Activated CD8-positive, alpha-beta T cell treated with anti-CD3 and anti-CD28 coated beads for 36 hours (primary cell): ENCODE measurements at regions not wholly inside any gene's neighbourhood (a gene's known extent, or its start where the extent isn't known, plus 50 kb on each side); places are given as distances from the start of the nearest gene placed in this dataset.

Experiments
- ATAC-seq: fragments of 200-7000 bp; cut with Tn5 transposase; one replicate; pipeline ENCODE4 v1.10.0; 2021; ENCODE audit warnings: mild to moderate bottlenecking, moderate library complexity
- CTCF ChIA-PET: fragments of 350-600 bp; sonication (Branson Sonifier 250); formaldehyde crosslinking; loops from one replicate; lab custom pipeline; 2021; ENCODE audit warnings: antibody characterized with exemption; lab: Charles Lee
- POLR2A ChIA-PET: fragments of 350-600 bp; sonication (Branson Sonifier 250); formaldehyde crosslinking; loops from one replicate; lab custom pipeline; 2021; ENCODE audit warnings: antibody characterized with exemption; lab: Charles Lee
- DNase-seq: peaks from one replicate; pipeline ENCODE4 v3.0.0-alpha.2; 2020
- H3K27ac Mint-ChIP-seq: one replicate; pipeline ENCODE4 v1.8.0; 2021; ENCODE audit warnings: mild to moderate bottlenecking, mixed read lengths
- H3K27me3 Mint-ChIP-seq: one replicate; pipeline ENCODE4 v1.8.0; 2021; ENCODE audit warnings: mixed read lengths
- H3K36me3 Mint-ChIP-seq: one replicate; pipeline ENCODE4 v1.8.0; 2021; ENCODE audit warnings: low read depth, mixed read lengths
- H3K4me1 Mint-ChIP-seq: one replicate; pipeline ENCODE4 v1.8.0; 2021; ENCODE audit warnings: low read depth, mixed read lengths
- H3K4me3 Mint-ChIP-seq: one replicate; pipeline ENCODE4 v1.8.0; 2021; ENCODE audit warnings: mild to moderate bottlenecking, moderate library complexity, mixed read lengths
- H3K9me3 Mint-ChIP-seq: one replicate; pipeline ENCODE4 v1.8.0; 2021; ENCODE audit warnings: mixed read lengths
- intact Hi-C: fragments of 100-400 bp; cut with micrococcal nuclease; formaldehyde crosslinking; loops from one replicate; pipeline ENCODE4 v1.10.0; 2022
- TF ChIP-seq, protein P1 (sequence below): fragments of 200-600 bp; IDR thresholded peaks from one replicate; pipeline ENCODE4 v1.8.0; 2022; ENCODE audit warnings: antibody characterized with exemption, mild to moderate bottlenecking

DNA sequence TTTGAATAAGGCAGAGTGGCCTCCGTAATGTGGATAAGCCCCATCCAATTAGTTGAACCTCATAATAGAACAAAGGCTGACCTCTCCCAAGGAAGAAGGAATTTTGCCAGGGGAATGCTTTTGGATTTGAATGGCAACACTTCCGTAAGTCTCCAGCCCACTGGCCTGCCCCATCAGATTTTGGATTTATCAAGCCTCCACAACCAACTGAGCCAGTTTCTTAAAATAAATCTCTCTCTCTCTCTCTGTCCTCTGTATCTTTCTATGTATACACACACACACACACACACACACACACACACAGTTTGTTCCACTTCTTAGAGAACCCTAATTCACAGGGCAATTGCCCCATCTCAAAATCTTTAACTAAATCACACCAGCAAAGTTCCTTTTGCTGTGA is 100.9 kb upstream of the CAV2 start:
- ATAC-seq (no peak), DNase-seq (no peak)
- no peak overlapping the region for H3K27ac Mint-ChIP-seq
- H3K4me1 Mint-ChIP-seq, result no peaks in the 10 kb centered on the region
- no peak overlapping the region for H3K4me3 Mint-ChIP-seq
- intact Hi-C loops, result no loop called here
- CTCF ChIA-PET, result no interaction called here
- H3K27me3 Mint-ChIP-seq, result peaks cover 14% of the 10 kb centered on the region
- TF ChIP-seq, protein P1, sequence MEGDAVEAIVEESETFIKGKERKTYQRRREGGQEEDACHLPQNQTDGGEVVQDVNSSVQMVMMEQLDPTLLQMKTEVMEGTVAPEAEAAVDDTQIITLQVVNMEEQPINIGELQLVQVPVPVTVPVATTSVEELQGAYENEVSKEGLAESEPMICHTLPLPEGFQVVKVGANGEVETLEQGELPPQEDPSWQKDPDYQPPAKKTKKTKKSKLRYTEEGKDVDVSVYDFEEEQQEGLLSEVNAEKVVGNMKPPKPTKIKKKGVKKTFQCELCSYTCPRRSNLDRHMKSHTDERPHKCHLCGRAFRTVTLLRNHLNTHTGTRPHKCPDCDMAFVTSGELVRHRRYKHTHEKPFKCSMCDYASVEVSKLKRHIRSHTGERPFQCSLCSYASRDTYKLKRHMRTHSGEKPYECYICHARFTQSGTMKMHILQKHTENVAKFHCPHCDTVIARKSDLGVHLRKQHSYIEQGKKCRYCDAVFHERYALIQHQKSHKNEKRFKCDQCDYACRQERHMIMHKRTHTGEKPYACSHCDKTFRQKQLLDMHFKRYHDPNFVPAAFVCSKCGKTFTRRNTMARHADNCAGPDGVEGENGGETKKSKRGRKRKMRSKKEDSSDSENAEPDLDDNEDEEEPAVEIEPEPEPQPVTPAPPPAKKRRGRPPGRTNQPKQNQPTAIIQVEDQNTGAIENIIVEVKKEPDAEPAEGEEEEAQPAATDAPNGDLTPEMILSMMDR, result no peak
- POLR2A ChIA-PET, result no interaction called here
- H3K9me3 Mint-ChIP-seq, result peaks cover 3% of the 10 kb centered on the region
- no peaks in the 10 kb centered on the region for H3K36me3 Mint-ChIP-seq

DNA sequence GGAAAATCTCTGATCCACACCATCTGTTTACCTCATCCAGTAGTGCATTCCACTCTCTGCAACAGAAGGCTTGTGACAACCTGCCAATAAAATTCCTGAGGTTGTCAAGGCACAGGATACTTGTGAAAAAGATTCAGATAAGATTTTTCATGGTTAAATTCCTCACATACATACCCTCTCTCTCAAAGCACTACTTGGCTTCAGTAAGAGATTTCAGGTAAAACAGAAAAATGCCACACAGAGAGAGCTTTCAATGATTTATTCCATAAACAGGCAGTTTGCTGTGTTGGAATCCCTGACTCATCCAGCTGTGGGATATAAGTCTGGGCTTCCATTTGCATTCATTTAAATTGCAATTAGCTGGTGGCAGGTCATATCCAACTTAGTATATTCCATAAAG is 99.7 kb upstream of the CAV2 start:
- H3K4me3 Mint-ChIP-seq, result no peak overlapping the region
- no peak for ATAC-seq
- H3K36me3 Mint-ChIP-seq, result no peaks in the 10 kb centered on the region
- no peak overlapping the region for H3K27ac Mint-ChIP-seq
- DNase-seq, result no peak
- TF ChIP-seq, protein P1, result no peak
- intact Hi-C loops, result no loop called here
- peaks cover 3% of the 10 kb centered on the region for H3K9me3 Mint-ChIP-seq
- ChIA-PET CTCF (no interaction called here), POLR2A (no interaction called here)
- no peaks in the 10 kb centered on the region for H3K4me1 Mint-ChIP-seq
- H3K27me3 Mint-ChIP-seq, result peaks cover 12% of the 10 kb centered on the region

DNA sequence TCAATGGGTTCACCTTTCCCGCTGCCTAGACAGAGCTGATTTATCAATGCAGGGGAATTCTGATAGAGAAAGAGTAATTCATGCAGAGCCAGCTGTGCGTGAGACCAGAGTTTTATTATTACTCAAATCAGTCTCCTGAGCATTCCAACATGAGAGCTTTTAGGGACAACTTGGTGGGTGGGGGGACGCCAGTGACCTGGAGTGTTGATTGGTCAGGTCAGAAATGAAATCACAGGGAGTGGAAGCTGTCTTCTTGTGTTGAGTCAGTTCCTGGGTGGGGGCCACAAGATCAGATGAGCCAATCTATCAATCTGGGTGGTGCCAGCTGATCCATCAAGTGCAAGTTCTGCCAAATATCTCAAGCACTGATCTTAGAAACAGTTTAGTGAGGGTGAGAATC is 99.0 kb upstream of the CAV2 start:
- H3K4me1 Mint-ChIP-seq, result no peaks in the 10 kb centered on the region
- DNase-seq (no peak), ATAC-seq (no peak)
- ChIA-PET CTCF (no interaction called here), POLR2A (no interaction called here)
- no peak overlapping the region for H3K27ac Mint-ChIP-seq
- H3K36me3 Mint-ChIP-seq, result no peaks in the 10 kb centered on the region
- intact Hi-C loops, result no loop called here
- peaks cover 9% of the 10 kb centered on the region for H3K27me3 Mint-ChIP-seq
- H3K4me3 Mint-ChIP-seq, result no peak overlapping the region
- peaks cover 3% of the 10 kb centered on the region for H3K9me3 Mint-ChIP-seq
- TF ChIP-seq, protein P1, result no peak

DNA sequence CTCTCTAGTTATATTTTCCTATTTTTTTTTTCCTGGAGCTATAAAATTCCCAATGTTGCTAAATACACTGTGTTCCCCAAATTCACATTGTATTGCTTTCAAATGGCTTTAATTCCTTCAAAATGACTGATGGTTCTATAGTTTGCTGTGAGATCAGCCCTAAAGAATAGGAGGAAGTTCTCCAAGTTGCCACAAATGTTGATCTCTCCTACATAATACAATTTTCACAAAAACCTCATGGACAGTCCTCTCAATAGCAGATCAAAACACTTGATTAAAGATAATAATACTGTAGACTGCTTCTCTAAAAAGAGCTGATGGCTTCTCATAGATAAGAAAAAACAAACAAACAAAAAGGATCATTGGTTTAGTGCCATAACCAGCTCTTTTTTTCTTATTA is 97.8 kb upstream of the CAV2 start:
- ChIA-PET CTCF (no interaction called here), POLR2A (no interaction called here)
- Mint-ChIP-seq H3K27ac (no peak overlapping the region), H3K9me3 (peaks cover 3% of the 10 kb centered on the region), H3K4me3 (no peak overlapping the region), H3K36me3 (no peaks in the 10 kb centered on the region), H3K27me3 (peaks cover 9% of the 10 kb centered on the region), H3K4me1 (no peaks in the 10 kb centered on the region)
- TF ChIP-seq, protein P1, result no peak
- intact Hi-C loops, result no loop called here
- no peak for ATAC-seq
- no peak for DNase-seq

DNA sequence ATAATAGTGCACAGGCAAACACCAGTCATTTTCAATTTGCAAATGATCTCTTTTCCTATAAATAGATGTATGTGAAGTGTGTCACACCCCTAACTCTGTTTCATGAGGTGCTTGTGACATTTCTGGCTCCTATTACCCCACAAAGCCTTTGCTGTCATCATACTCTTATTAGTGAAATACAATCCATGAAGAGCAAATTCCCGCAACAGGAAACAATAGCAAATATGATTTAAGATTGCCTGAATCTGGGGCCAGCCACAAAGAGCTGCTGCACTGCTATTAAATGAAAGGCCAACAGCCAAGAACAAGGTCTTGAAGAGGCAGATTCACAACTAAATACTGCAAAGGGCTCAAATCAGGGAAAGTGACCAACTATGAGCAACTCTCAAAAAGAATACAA is 96.3 kb upstream of the CAV2 start:
- no peak overlapping the region for H3K4me3 Mint-ChIP-seq
- H3K36me3 Mint-ChIP-seq, result no peaks in the 10 kb centered on the region
- ChIA-PET CTCF (no interaction called here), POLR2A (no interaction called here)
- H3K4me1 Mint-ChIP-seq, result no peaks in the 10 kb centered on the region
- intact Hi-C loops, result no loop called here
- ATAC-seq, result no peak
- DNase-seq, result no peak
- H3K27ac Mint-ChIP-seq, result no peak overlapping the region
- H3K9me3 Mint-ChIP-seq, result peaks cover 3% of the 10 kb centered on the region
- TF ChIP-seq, protein P1, result no peak
- peaks cover 10% of the 10 kb centered on the region for H3K27me3 Mint-ChIP-seq
